Tibial nerve (tissue), 3 donors: ENCODE measurements at regions not wholly inside any gene's neighbourhood (a gene's known extent, or its start where the extent isn't known, plus 50 kb on each side); places are given as distances from the start of the nearest gene placed in this dataset.
"Not testable (repeated sequence)": the region's sequence is repeated elsewhere in the genome, so short reads cannot be mapped to it uniquely, and the experiment has no call there.

Source experiments
- CTCF ChIP-seq, 5 experiments: fragments of 200-600 bp in 3 of 5; fragments of 450-650 bp in 2 of 5; sonication (generic) in 3 of 5; IDR thresholded peaks; one replicate each; pipeline ENCODE4 v1.5.1; 2016 to 2019; ENCODE audit warnings: antibody characterized with exemption in 5 of 5, mild to moderate bottlenecking in 3 of 5, moderate library complexity in 2 of 5
- POLR2A ChIP-seq, 2 donors: fragments of 450-650 bp; IDR thresholded peaks; one replicate each; pipeline ENCODE4 v1.6.1; 2017; ENCODE audit warnings: antibody characterized with exemption in 2 of 2, mild to moderate bottlenecking in 2 of 2, moderate library complexity in 2 of 2

GRCh38 chr22:22052548-22053139 is 70.1 kb upstream of the TOP3B start:
- not testable (repeated sequence) for TF ChIP-seq CTCF, POLR2A (IDR thresholded peaks at IDR 0.05)
